Right lobe of liver (tissue), 6 donors: ENCODE measurements at regions not wholly inside any gene's neighbourhood (a gene's known extent, or its start where the extent isn't known, plus 50 kb on each side); places are given as distances from the start of the nearest gene placed in this dataset.
"Not testable (repeated sequence)": the region's sequence is repeated elsewhere in the genome, so short reads cannot be mapped to it uniquely, and the experiment has no call there.

Experiments used
- ATAC-seq, 4 donors: fragments of 200-7000 bp; cut with Tn5 transposase; one replicate each; pipeline ENCODE4 v1.9.1; 2020; ENCODE audit warnings: mild to moderate bottlenecking in 4 of 4, moderate library complexity in 4 of 4
- DNase-seq, 3 donors: peaks; one replicate each; pipeline ENCODE4 v3.0.0-alpha.2; 2020
- H3K27ac ChIP-seq, 3 donors: fragments of 200-600 bp; one replicate each; pipeline ENCODE4 v1.8.0; 2022
- H3K27me3 ChIP-seq, 2 donors: fragments of 200-600 bp; one replicate each; pipeline ENCODE4 v1.8.0; 2022
- H3K36me3 ChIP-seq, 4 donors: fragments of 200-600 bp; sonication (generic) in 1 of 4; one replicate each; pipeline versions ENCODE4 v1.5.1 to v1.8.0; 2017 to 2022; ENCODE audit warnings: control low read depth in 1 of 4
- H3K4me1 ChIP-seq, 4 donors: fragments of 200-600 bp; sonication (generic) in 1 of 4; one replicate each; pipeline versions ENCODE4 v1.5.1 to v1.8.0; 2017 to 2022; ENCODE audit warnings: control low read depth in 1 of 4
- H3K4me3 ChIP-seq, 3 donors: fragments of 200-600 bp; one replicate each; pipeline ENCODE4 v1.8.0; 2022
- H3K9me3 ChIP-seq, 4 donors: fragments of 200-600 bp; sonication (generic) in 1 of 4; one replicate each; pipeline versions ENCODE4 v1.5.1 to v1.8.0; 2017 to 2022; ENCODE audit warnings: control low read depth in 1 of 4
- POLR2A ChIP-seq: fragments of 450-650 bp; IDR thresholded peaks from one replicate; pipeline ENCODE4 v1.6.1; 2017; ENCODE audit warnings: antibody characterized with exemption, mild to moderate bottlenecking
- WGBS: methylation state at CpG from one replicate; pipeline ENCODE4 v1.1.6; 2018; ENCODE audit warnings: low coverage, low lambda C conversion rate; ENCODE audit not compliant: insufficient coverage; ENCODE audit errors: missing lambda C conversion rate; 5-methylcytosine and 5-hydroxymethylcytosine counted together
- intact Hi-C, 2 donors: fragments of 100-400 bp; cut with DNase I; formaldehyde crosslinking; loops; one replicate each; pipeline versions ENCODE4 v1.11.2 to v1.14.1; 2022
- TF ChIP-seq, protein P1 (sequence below), 4 donors: fragments of 200-600 bp in 3 of 4; fragments of 450-650 bp in 1 of 4; IDR thresholded peaks; one replicate each; pipeline versions ENCODE4 v1.5.1 to v1.8.0; 2016 to 2022; ENCODE audit warnings: antibody characterized with exemption in 4 of 4, mild to moderate bottlenecking in 2 of 4
- donor health status: DM: no; HTN: yes; CAD: no.
- donor health status: DM: no; HTN: no; CAD: no.
- donor health status: DM: no; HTN: no; CAD: no.
- donor health status: DM: no; HTN: yes; CAD: no.
- donor health status: DM: no; HTN: yes; CAD: no.

DNA sequence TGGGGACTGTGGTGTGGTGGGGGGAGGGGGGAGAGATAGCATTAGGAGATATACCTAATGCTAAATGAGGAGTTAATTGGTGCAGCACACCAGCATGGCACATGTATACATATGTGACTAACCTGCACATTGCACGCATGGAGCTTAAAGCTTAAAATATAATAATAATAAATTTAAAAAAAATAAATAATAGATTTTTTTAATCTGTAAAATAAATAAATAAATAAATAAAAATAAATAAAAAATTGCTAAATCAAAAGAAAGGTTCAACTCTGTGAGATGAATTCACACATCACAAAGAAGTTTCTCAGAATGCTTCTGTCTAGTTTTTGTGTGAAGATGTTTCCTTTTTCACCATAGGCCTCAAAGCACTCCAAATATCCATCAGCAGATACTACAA, 1793.7 kb downstream of the UQCRFS1 start:
- ATAC-seq, intact Hi-C loops, H3K4me3 ChIP-seq, H3K27me3 ChIP-seq, H3K9me3 ChIP-seq, H3K36me3 ChIP-seq, H3K4me1 ChIP-seq, DNase-seq, H3K27ac ChIP-seq: not testable (repeated sequence)
- WGBS = 88% methylated on average over 1 of the region's 1 CpG

DNA sequence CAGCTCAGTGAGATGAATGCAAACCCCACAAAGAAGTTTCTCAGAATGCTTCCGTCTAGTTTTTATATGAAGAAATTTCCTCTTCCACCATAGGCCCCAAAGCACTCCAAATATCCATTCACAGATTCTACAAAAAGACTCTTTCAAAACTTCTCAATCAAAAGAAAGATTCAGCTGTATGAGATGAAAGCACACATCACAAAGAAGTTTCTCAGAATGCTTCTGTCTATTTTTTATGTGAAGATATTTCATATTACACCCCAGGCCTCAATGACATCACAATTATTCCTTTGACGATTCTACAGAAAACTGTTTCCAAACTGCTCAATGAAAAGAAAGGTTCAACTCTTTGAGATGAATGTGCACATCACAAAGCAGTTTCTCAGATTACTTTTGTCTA, 1819.4 kb downstream of the UQCRFS1 start:
- H3K9me3 ChIP-seq = peaks cover 0 to 3% (median 0%) of the 10 kb centered on the region in 4 donors
- WGBS = 66% methylated on average over 2 of the region's 2 CpGs

DNA sequence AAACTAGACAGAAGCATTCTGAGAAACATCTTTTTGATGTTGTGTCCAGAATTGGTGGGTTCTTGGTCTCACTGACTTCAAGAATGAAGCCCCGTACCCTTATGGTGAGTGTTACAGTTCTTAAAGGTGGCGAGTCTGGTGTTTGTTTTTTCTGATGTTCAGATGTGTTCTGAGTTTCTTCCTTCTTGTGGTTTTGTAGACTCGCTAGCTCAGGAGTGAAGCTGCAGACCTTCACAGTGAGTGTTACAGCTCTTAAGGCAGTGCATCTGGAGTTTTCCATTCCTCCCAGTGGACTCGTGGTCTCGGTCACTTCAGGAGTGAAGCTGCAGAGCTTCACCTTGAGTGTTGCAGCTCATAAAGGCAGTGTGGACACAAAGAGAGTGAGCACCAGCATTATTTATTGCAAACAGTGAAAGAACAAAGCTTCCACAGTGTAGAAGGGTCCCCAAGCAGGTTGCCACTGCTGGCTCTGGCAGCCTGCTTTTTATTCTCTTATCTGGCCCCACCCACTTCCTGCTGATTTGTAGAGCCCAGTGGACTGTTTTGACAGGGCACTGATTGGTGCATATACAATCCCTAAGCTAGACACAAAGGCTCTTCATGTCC, 1820.8 kb downstream of the UQCRFS1 start:
- Histone ChIP-seq H3K27ac (no peak overlapping the region), H3K36me3 (no peaks in the 10 kb centered on the region), H3K27me3 (no peaks in the 10 kb centered on the region), H3K9me3 (peaks cover 0 to 5% (median 0%) of the 10 kb centered on the region in 4 donors), H3K4me3 (no peak overlapping the region), H3K4me1 (no peaks in the 10 kb centered on the region)
- no peak for ATAC-seq
- DNase-seq = peak in 1 of 3 donors; percentile 20
- no peak for TF ChIP-seq POLR2A
- TF ChIP-seq, protein P1, sequence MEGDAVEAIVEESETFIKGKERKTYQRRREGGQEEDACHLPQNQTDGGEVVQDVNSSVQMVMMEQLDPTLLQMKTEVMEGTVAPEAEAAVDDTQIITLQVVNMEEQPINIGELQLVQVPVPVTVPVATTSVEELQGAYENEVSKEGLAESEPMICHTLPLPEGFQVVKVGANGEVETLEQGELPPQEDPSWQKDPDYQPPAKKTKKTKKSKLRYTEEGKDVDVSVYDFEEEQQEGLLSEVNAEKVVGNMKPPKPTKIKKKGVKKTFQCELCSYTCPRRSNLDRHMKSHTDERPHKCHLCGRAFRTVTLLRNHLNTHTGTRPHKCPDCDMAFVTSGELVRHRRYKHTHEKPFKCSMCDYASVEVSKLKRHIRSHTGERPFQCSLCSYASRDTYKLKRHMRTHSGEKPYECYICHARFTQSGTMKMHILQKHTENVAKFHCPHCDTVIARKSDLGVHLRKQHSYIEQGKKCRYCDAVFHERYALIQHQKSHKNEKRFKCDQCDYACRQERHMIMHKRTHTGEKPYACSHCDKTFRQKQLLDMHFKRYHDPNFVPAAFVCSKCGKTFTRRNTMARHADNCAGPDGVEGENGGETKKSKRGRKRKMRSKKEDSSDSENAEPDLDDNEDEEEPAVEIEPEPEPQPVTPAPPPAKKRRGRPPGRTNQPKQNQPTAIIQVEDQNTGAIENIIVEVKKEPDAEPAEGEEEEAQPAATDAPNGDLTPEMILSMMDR (IDR thresholded peaks at IDR 0.05) = no peak
- intact Hi-C loops = no loop called here
- 57% methylated on average over 5 of the region's 5 CpGs for WGBS

More for the DNA sequence above, 1819.4 kb downstream of the UQCRFS1 start:
- no peak for ATAC-seq
- Histone ChIP-seq H3K27ac (no peak overlapping the region), H3K4me1 (no peaks in the 10 kb centered on the region), H3K4me3 (no peak overlapping the region), H3K27me3 (no peaks in the 10 kb centered on the region), H3K36me3 (no peaks in the 10 kb centered on the region)
- no peak for TF ChIP-seq POLR2A
- TF ChIP-seq, protein P1 (IDR thresholded peaks at IDR 0.05) = no peak
- DNase-seq = no peak
- intact Hi-C loops = no loop called here

DNA sequence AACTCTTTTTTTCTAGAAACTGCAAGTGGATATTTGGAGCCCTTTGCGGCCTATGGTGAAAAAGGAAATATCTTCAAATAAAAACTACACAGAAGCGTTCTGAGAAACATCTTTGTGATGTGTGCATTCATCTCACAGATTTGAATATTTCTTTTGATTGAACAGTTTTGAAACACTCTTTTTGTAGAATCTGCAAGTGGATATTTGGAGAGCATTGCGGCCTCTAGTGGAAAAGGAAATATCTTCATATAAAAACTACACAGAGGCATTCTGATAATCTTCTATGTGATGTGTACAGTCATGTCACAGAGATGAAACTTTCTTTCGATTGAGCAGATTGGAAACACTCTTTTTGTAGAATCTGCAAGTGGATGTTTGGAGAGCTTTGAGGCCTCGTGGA, 1833.6 kb downstream of the UQCRFS1 start:
- H3K27ac ChIP-seq, H3K9me3 ChIP-seq, H3K27me3 ChIP-seq, H3K4me1 ChIP-seq, ATAC-seq, DNase-seq, H3K36me3 ChIP-seq, H3K4me3 ChIP-seq, intact Hi-C loops: not testable (repeated sequence)
- WGBS = 32% methylated on average over 5 of the region's 5 CpGs

DNA sequence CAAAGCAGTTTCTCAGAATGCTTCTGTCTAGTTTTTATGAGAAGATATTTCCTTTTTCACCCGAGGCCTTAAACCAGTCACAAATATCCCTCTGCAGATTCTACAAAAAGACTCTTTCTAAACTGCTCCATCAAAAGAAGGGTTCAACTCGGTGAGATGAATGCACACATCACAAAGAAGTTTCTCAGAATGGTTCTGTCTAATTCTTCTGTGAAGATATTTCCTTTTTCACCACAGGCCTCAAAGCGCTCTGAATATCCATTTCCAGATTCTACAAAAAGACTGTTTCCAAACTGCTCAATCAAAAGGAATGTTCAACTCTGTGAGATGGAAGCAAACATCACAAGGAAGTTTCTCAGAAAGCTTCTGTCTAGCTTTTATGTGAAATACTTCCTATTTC, 1843.3 kb downstream of the UQCRFS1 start:
- H3K27ac ChIP-seq, H3K4me3 ChIP-seq, H3K4me1 ChIP-seq, H3K27me3 ChIP-seq, ATAC-seq, H3K36me3 ChIP-seq, intact Hi-C loops, H3K9me3 ChIP-seq, DNase-seq: not testable (repeated sequence)
- WGBS = 35% methylated on average over 3 of the region's 3 CpGs

DNA sequence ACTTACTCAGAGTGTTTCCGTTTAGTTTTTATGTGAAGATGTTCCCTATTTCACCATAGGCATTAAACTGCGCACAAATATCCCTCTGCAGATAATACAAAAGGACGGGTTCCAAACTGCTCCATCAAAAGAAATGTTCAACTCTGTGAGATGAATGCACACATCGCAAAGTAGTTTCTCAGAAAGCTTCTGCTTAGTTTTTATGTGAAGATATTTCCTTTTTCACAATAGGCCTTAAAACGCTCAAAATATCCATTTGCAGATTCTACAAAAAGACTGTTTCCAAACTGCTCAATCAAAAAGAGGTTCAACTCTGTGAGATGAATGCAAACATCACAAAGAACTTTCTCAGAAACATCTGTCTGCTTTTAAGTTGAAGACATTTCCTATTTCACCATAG, 1850.5 kb downstream of the UQCRFS1 start:
- H3K9me3 ChIP-seq = peaks cover 0 to 19% (median 0%) of the 10 kb centered on the region in 4 donors
- H3K4me3 ChIP-seq, H3K27me3 ChIP-seq, H3K27ac ChIP-seq, intact Hi-C loops, H3K36me3 ChIP-seq, ATAC-seq, DNase-seq, H3K4me1 ChIP-seq: not testable (repeated sequence)
- WGBS = 31% methylated on average over 5 of the region's 5 CpGs

DNA sequence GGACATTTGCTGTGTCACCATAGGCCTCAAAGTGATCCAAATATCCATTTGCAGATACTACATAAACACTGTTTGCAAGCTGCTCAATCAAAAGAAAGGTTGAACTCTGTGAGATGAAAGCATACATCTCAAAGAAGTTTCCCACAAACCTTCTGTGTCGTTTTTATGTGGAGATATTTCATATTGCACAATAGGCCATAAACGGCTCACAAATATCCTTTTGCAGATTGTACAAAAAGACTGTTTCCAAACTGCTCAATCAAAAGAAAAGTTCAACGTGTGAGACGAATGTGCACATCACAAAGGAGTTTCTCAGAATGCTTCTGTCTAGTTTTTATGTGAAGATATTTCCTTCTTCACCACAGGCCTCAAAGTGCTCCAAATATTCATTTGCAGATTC, 1857.4 kb downstream of the UQCRFS1 start:
- H3K4me1 ChIP-seq, intact Hi-C loops, H3K27me3 ChIP-seq, H3K36me3 ChIP-seq, H3K27ac ChIP-seq, ATAC-seq, DNase-seq, H3K4me3 ChIP-seq: not testable (repeated sequence)
- H3K9me3 ChIP-seq = peaks cover 4 to 41% (median 5%) of the 10 kb centered on the region in 4 donors
- WGBS = 35% methylated on average over 4 of the region's 4 CpGs
